K562 (cell line): ENCODE measurements at regions not wholly inside any gene's neighbourhood (a gene's known extent, or its start where the extent isn't known, plus 50 kb on each side); places are given as distances from the start of the nearest gene placed in this dataset.

Experiments used
- CBX2 ChIP-seq: fragments of 200-600 bp; sonication (generic); IDR thresholded peaks from one replicate; pipeline ENCODE4 v1.6.1; 2012; ENCODE audit warnings: mild to moderate bottlenecking, low read length, inconsistent platforms; ENCODE audit not compliant: insufficient read depth, poor library complexity, severe bottlenecking
- CTCF ChIP-seq, 3 experiments: IDR thresholded peaks in 2 of 3; conservative IDR thresholded peaks in 1 of 3; 2 replicates each; pipeline ENCODE4 v1.5.1; 2011 to 2012; ENCODE audit warnings: low read length in 3 of 3, mild to moderate bottlenecking in 3 of 3, control low read depth in 2 of 3, improper control_type of control experiment in 1 of 3, inconsistent platforms in 1 of 3, low read depth in 1 of 3, mixed read lengths in 1 of 3, moderate library complexity in 1 of 3; ENCODE audit not compliant: insufficient read depth in 2 of 3
- EP300 ChIP-seq: IDR thresholded peaks from 2 replicates; pipeline ENCODE4 v1.6.1; 2012; ENCODE audit warnings: low read length, improper control_type of control experiment
- MLX ChIP-seq, 2 experiments: fragments of 450-650 bp in 1 of 2; sonication (generic) in 1 of 2; formaldehyde crosslinking; conservative IDR thresholded peaks; 2 replicates each; pipeline versions ENCODE4 v1.4.0 to v1.8.1; 2020 to 2022; ENCODE audit warnings: mild to moderate bottlenecking in 1 of 2, missing genetic modification reagents in 1 of 2
- POLR2A ChIP-seq: fragments of 450-650 bp; conservative IDR thresholded peaks from 2 replicates; pipeline ENCODE4 v1.6.1; 2016
- SRSF9 ChIP-seq: fragments of 200-400 bp; formaldehyde crosslinking; IDR thresholded peaks from 2 replicates; pipeline ENCODE4 v1.6.1; 2017; ENCODE audit warnings: low read depth, low read length, borderline replicate concordance
- ZNF766 ChIP-seq: fragments of 200-800 bp; sonication (Bioruptor generic); conservative IDR thresholded peaks from 2 replicates; pipeline ENCODE4 v1.6.1; 2016; ENCODE audit warnings: missing genetic modification characterization, missing compliant biosample characterization
- ZNF780A ChIP-seq: fragments of 250-450 bp; sonication (Bioruptor Pico); IDR thresholded peaks from 2 replicates; pipeline ENCODE4 v1.5.0; 2021; ENCODE audit warnings: mild to moderate bottlenecking
- TF ChIP-seq, protein P1 (sequence below): fragments of 250-450 bp; sonication (Bioruptor Pico); IDR thresholded peaks from 2 replicates; pipeline ENCODE4 v1.8.0; 2021; ENCODE audit warnings: moderate library complexity, mild to moderate bottlenecking, inconsistent platforms

- no peak for TF ChIP-seq ZNF766
- TF ChIP-seq CTCF (IDR thresholded peaks at IDR 0.05 in 2 of 3, conservative IDR thresholded peaks at IDR 0.05 in 1 of 3; ENCODE audit: insufficient read depth in 2 of 3, low read depth in 1 of 3, low read length in 3 of 3), result no peak
- TF ChIP-seq ZNF780A, result no peak
- no peak for TF ChIP-seq CBX2
- no peak for TF ChIP-seq MLX (CRISPR knock-in tag; conservative IDR thresholded peaks at IDR 0.05)
- no peak for TF ChIP-seq EP300
- TF ChIP-seq SRSF9, result no peak
- no peak for TF ChIP-seq POLR2A
- TF ChIP-seq, protein P1, sequence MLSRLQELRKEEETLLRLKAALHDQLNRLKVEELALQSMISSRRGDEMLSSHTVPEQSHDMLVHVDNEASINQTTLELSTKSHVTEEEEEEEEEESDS (CRISPR knock-in tag), result no peak
These were observed 389.7 kb downstream of the NXPE2 start for GRCh38 chr11:115067900-115068530.
